GM19328 (cell line): ENCODE measurements at regions not wholly inside any gene's neighbourhood (a gene's known extent, or its start where the extent isn't known, plus 50 kb on each side); places are given as distances from the start of the nearest gene placed in this dataset.

Source experiments
- ATAC-seq: cut with Tn5 transposase; IDR thresholded peaks from one replicate; pipeline ENCODE4 v1.9.1; 2021; ENCODE audit warnings: mild to moderate bottlenecking, moderate library complexity; ENCODE audit not compliant: unreplicated experiment

GRCh38 chr7:98679741-98680140, 62.7 kb downstream of the NPTX2 start:
- no peak for ATAC-seq

- no peak for ATAC-seq
Observed at GRCh38 chr7:98681511-98681910, 64.4 kb downstream of the NPTX2 start.

GRCh38 chr7:98681951-98682350, 64.9 kb downstream of the NPTX2 start:
- no peak for ATAC-seq

- ATAC-seq: no peak
Observed at GRCh38 chr7:98683514-98683913, 66.4 kb downstream of the NPTX2 start.

GRCh38 chr7:98685541-98685940, 68.5 kb downstream of the NPTX2 start:
- no peak for ATAC-seq

- ATAC-seq: no peak
Observed at GRCh38 chr7:98686466-98687080, 69.5 kb downstream of the NPTX2 start.

- ATAC-seq: no peak
Observed at GRCh38 chr7:98687111-98687751, 70.1 kb downstream of the NPTX2 start.

GRCh38 chr7:98691619-98692018, 74.5 kb downstream of the NPTX2 start:
- no peak for ATAC-seq

GRCh38 chr7:98697083-98697482, 80.0 kb downstream of the NPTX2 start:
- no peak for ATAC-seq

- ATAC-seq: no peak
Observed at GRCh38 chr7:98697485-98698240, 80.6 kb downstream of the NPTX2 start.

- no peak for ATAC-seq
Observed at GRCh38 chr7:98698976-98699375, 81.9 kb downstream of the NPTX2 start.

GRCh38 chr7:98700533-98700932, 83.4 kb downstream of the NPTX2 start:
- no peak for ATAC-seq

GRCh38 chr7:98701372-98701771, 84.3 kb downstream of the NPTX2 start:
- no peak for ATAC-seq

GRCh38 chr7:98702021-98702420, 84.9 kb downstream of the NPTX2 start:
- ATAC-seq: no peak

- ATAC-seq: no peak
Observed at GRCh38 chr7:98703916-98704315, 86.8 kb downstream of the NPTX2 start.

GRCh38 chr7:98705626-98706025, 88.5 kb downstream of the NPTX2 start:
- no peak for ATAC-seq

GRCh38 chr7:98707076-98707475, 90.0 kb downstream of the NPTX2 start:
- no peak for ATAC-seq

GRCh38 chr7:98711945-98712344, 94.9 kb downstream of the NPTX2 start:
- no peak for ATAC-seq

- ATAC-seq: no peak
Observed at GRCh38 chr7:98713165-98713810, 96.2 kb downstream of the NPTX2 start.

GRCh38 chr7:98719396-98719795, 102.3 kb downstream of the NPTX2 start:
- no peak for ATAC-seq

- no peak for ATAC-seq
Observed at GRCh38 chr7:98722402-98722801, 105.3 kb downstream of the NPTX2 start.

- ATAC-seq: no peak
Observed at GRCh38 chr7:98724591-98724990, 107.5 kb downstream of the NPTX2 start.
